ENCODE measurements at regions not wholly inside any gene's neighbourhood (a gene's known extent, or its start where the extent isn't known, plus 50 kb on each side); places are given as distances from the start of the nearest gene placed in this dataset.

GRCh38 chr3:55245351-55245750 lies 241.8 kb downstream of the WNT5A start:
- no peak for DNase-seq

GRCh38 chr3:55244247-55244646 lies 242.9 kb downstream of the WNT5A start:
- DNase-seq (no peak), ATAC-seq (ENCODE audit: insufficient read depth, low read depth) (no peak)
- TF ChIP-seq CTCF (IDR thresholded peaks at IDR 0.05; ENCODE audit: borderline replicate concordance, extremely low read depth, low read length, poor library complexity, severe bottlenecking) (no peak), EZH2 (IDR thresholded peaks at IDR 0.05; ENCODE audit: borderline replicate concordance, low read depth, low read length, severe bottlenecking) (no peak)
- Histone ChIP-seq H2AFZ (ENCODE audit: low read depth, low read length) (no peak overlapping the region), H3K36me3 (ENCODE audit: insufficient read depth, low read length) (no peaks in the 10 kb centered on the region), H3K79me2 (ENCODE audit: insufficient read depth, low read length) (no peaks in the 10 kb centered on the region), H4K20me1 (ENCODE audit: insufficient read depth, low read length) (no peaks in the 10 kb centered on the region), H3K4me3 (ENCODE audit: low read depth in 1 of 2, low read length in 2 of 2) (no peak overlapping the region), H3K4me2 (ENCODE audit: insufficient read depth, low read length) (no peak overlapping the region), H3K9ac (ENCODE audit: low read depth, low read length) (no peak overlapping the region), H3K27ac (ENCODE audit: low read length) (no peak overlapping the region), H3K27me3 (ENCODE audit: insufficient read depth, low read length, poor library complexity) (no peaks in the 10 kb centered on the region), H3K9me3 (ENCODE audit: insufficient read depth, low read length, severe bottlenecking) (no peaks in the 10 kb centered on the region), H3K4me1 (ENCODE audit: insufficient read depth, low read length) (no peaks in the 10 kb centered on the region)

More at GRCh38 chr3:55245351-55245750, 241.8 kb downstream of the WNT5A start:
- H3K79me2 ChIP-seq (ENCODE audit: insufficient read depth, low read length) = no peaks in the 10 kb centered on the region
- ATAC-seq (ENCODE audit: insufficient read depth, low read depth) = no peak
- no peak overlapping the region for H3K27ac ChIP-seq (ENCODE audit: low read length)
- no peak overlapping the region for H2AFZ ChIP-seq (ENCODE audit: low read depth, low read length)
- no peak for TF ChIP-seq EZH2 (IDR thresholded peaks at IDR 0.05; ENCODE audit: borderline replicate concordance, low read depth, low read length, severe bottlenecking)
- H3K4me3 ChIP-seq (ENCODE audit: low read depth in 1 of 2, low read length in 2 of 2) = no peak overlapping the region
- H3K4me1 ChIP-seq (ENCODE audit: insufficient read depth, low read length) = no peaks in the 10 kb centered on the region
- no peaks in the 10 kb centered on the region for H3K9me3 ChIP-seq (ENCODE audit: insufficient read depth, low read length, severe bottlenecking)
- H3K9ac ChIP-seq (ENCODE audit: low read depth, low read length) = no peak overlapping the region
- no peaks in the 10 kb centered on the region for H4K20me1 ChIP-seq (ENCODE audit: insufficient read depth, low read length)
- no peaks in the 10 kb centered on the region for H3K27me3 ChIP-seq (ENCODE audit: insufficient read depth, low read length, poor library complexity)
- no peak overlapping the region for H3K4me2 ChIP-seq (ENCODE audit: insufficient read depth, low read length)
- no peaks in the 10 kb centered on the region for H3K36me3 ChIP-seq (ENCODE audit: insufficient read depth, low read length)

GRCh38 chr3:55243678-55244077 lies 243.4 kb downstream of the WNT5A start:
- ATAC-seq (ENCODE audit: insufficient read depth, low read depth) = no peak

GRCh38 chr3:55242921-55243320 lies 244.2 kb downstream of the WNT5A start:
- DNase-seq (no peak), ATAC-seq (ENCODE audit: insufficient read depth, low read depth) (no peak)
- H3K36me3 ChIP-seq (ENCODE audit: insufficient read depth, low read length) = no peaks in the 10 kb centered on the region
- no peaks in the 10 kb centered on the region for H4K20me1 ChIP-seq (ENCODE audit: insufficient read depth, low read length)
- no peaks in the 10 kb centered on the region for H3K79me2 ChIP-seq (ENCODE audit: insufficient read depth, low read length)
- no peak overlapping the region for H3K4me3 ChIP-seq (ENCODE audit: low read depth in 1 of 2, low read length in 2 of 2)
- no peak overlapping the region for H3K9ac ChIP-seq (ENCODE audit: low read depth, low read length)
- no peak for TF ChIP-seq CTCF (IDR thresholded peaks at IDR 0.05; ENCODE audit: borderline replicate concordance, extremely low read depth, low read length, poor library complexity, severe bottlenecking)
- TF ChIP-seq EZH2 (IDR thresholded peaks at IDR 0.05; ENCODE audit: borderline replicate concordance, low read depth, low read length, severe bottlenecking) = no peak
- H2AFZ ChIP-seq (ENCODE audit: low read depth, low read length) = no peak overlapping the region
- H3K27ac ChIP-seq (ENCODE audit: low read length) = no peak overlapping the region
- no peaks in the 10 kb centered on the region for H3K4me1 ChIP-seq (ENCODE audit: insufficient read depth, low read length)
- H3K4me2 ChIP-seq (ENCODE audit: insufficient read depth, low read length) = no peak overlapping the region
- no peaks in the 10 kb centered on the region for H3K27me3 ChIP-seq (ENCODE audit: insufficient read depth, low read length, poor library complexity)
- H3K9me3 ChIP-seq (ENCODE audit: insufficient read depth, low read length, severe bottlenecking) = no peaks in the 10 kb centered on the region

More at GRCh38 chr3:55243678-55244077, 243.4 kb downstream of the WNT5A start:
- no peak overlapping the region for H3K4me3 ChIP-seq (ENCODE audit: low read depth in 1 of 2, low read length in 2 of 2)
- no peak overlapping the region for H3K9ac ChIP-seq (ENCODE audit: low read depth, low read length)
- no peaks in the 10 kb centered on the region for H3K79me2 ChIP-seq (ENCODE audit: insufficient read depth, low read length)
- H3K36me3 ChIP-seq (ENCODE audit: insufficient read depth, low read length) = no peaks in the 10 kb centered on the region
- H3K27me3 ChIP-seq (ENCODE audit: insufficient read depth, low read length, poor library complexity) = no peaks in the 10 kb centered on the region
- no peaks in the 10 kb centered on the region for H3K4me1 ChIP-seq (ENCODE audit: insufficient read depth, low read length)
- no peaks in the 10 kb centered on the region for H4K20me1 ChIP-seq (ENCODE audit: insufficient read depth, low read length)
- TF ChIP-seq EZH2 (IDR thresholded peaks at IDR 0.05; ENCODE audit: borderline replicate concordance, low read depth, low read length, severe bottlenecking) (no peak), CTCF (IDR thresholded peaks at IDR 0.05; ENCODE audit: borderline replicate concordance, extremely low read depth, low read length, poor library complexity, severe bottlenecking) (no peak)
- no peak overlapping the region for H2AFZ ChIP-seq (ENCODE audit: low read depth, low read length)
- no peak for DNase-seq
- H3K9me3 ChIP-seq (ENCODE audit: insufficient read depth, low read length, severe bottlenecking) = no peaks in the 10 kb centered on the region
- no peak overlapping the region for H3K27ac ChIP-seq (ENCODE audit: low read length)
- H3K4me2 ChIP-seq (ENCODE audit: insufficient read depth, low read length) = no peak overlapping the region

Data from DND-41 (cell line).